GM12891 (cell line): ENCODE measurements at regions not wholly inside any gene's neighbourhood (a gene's known extent, or its start where the extent isn't known, plus 50 kb on each side); places are given as distances from the start of the nearest gene placed in this dataset.
"Not testable (repeated sequence)": the region's sequence is repeated elsewhere in the genome, so short reads cannot be mapped to it uniquely, and the experiment has no call there.

Experiments used
- POLR2A ChIP-seq: IDR thresholded peaks from 2 replicates; pipeline ENCODE4 v1.6.1; 2011; ENCODE audit warnings: low read depth, low read length, control low read depth
- POLR2AphosphoS5 ChIP-seq: IDR thresholded peaks from 2 replicates; pipeline ENCODE4 v1.6.1; 2011; ENCODE audit warnings: low read depth, low read length, control low read depth
- POU2F2 ChIP-seq: IDR thresholded peaks from 2 replicates; pipeline ENCODE4 v1.6.1; 2011; ENCODE audit warnings: low read depth, mild to moderate bottlenecking, control low read depth, low read length, moderate library complexity
- SPI1 ChIP-seq: IDR thresholded peaks from 2 replicates; pipeline ENCODE4 v1.6.1; 2011; ENCODE audit warnings: low read depth, low read length, control low read depth
- TAF1 ChIP-seq: IDR thresholded peaks from 2 replicates; pipeline ENCODE4 v1.6.1; 2011; ENCODE audit warnings: low read depth, low read length, control low read depth

GRCh38 chr6:57822448-57822847 lies 505.0 kb downstream of the PRIM2 start:
- TF ChIP-seq POLR2AphosphoS5, POLR2A, TAF1, POU2F2, SPI1: not testable (repeated sequence)
